RWPE1 (cell line): ENCODE measurements at regions not wholly inside any gene's neighbourhood (a gene's known extent, or its start where the extent isn't known, plus 50 kb on each side); places are given as distances from the start of the nearest gene placed in this dataset.

Experiments used
- CTCF ChIA-PET: fragments of 350-600 bp; sonication (Branson Sonifier 250); formaldehyde crosslinking; extraction: SDS; loops from one replicate; lab custom pipeline; 2021; lab: Yijun Ruan, JAX
- POLR2A ChIA-PET: fragments of 400-600 bp; formaldehyde crosslinking; extraction: SDS; loops from one replicate; lab custom pipeline; 2020; ENCODE audit warnings: antibody characterized with exemption; ENCODE audit not compliant: low non-redundant PET; lab: Yijun Ruan, JAX
- DNase-seq: peaks from one replicate; pipeline ENCODE4 v3.0.0; 2012; ENCODE audit warnings: low spot score
- H3K27ac ChIP-seq: fragments of 450-650 bp; 2 replicates; pipeline ENCODE4 v1.5.1; 2017
- TF ChIP-seq, protein P1 (sequence below): fragments of 450-650 bp; conservative IDR thresholded peaks from 2 replicates; pipeline ENCODE4 v1.5.1; 2017; ENCODE audit warnings: low read depth, mild to moderate bottlenecking

DNA sequence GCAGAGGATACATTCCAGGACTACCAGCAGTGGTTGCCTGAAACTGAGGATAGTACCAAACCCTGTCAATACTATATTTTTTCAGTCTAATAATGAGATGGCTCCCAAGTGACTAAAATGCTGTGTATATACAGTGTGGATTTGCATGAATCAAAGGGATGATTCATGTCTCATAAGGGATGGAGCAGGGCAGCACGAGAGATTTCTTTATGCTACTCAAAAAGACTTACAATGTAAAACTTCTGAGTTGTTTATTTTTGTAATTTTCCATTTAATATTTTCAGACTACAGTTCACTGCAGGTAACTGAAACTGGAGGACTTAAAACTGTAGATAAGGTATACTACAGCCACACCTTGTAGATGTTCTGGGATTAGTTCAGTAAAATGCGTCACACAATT, 674.7 kb upstream of the SALL1 start:
- TF ChIP-seq, protein P1, sequence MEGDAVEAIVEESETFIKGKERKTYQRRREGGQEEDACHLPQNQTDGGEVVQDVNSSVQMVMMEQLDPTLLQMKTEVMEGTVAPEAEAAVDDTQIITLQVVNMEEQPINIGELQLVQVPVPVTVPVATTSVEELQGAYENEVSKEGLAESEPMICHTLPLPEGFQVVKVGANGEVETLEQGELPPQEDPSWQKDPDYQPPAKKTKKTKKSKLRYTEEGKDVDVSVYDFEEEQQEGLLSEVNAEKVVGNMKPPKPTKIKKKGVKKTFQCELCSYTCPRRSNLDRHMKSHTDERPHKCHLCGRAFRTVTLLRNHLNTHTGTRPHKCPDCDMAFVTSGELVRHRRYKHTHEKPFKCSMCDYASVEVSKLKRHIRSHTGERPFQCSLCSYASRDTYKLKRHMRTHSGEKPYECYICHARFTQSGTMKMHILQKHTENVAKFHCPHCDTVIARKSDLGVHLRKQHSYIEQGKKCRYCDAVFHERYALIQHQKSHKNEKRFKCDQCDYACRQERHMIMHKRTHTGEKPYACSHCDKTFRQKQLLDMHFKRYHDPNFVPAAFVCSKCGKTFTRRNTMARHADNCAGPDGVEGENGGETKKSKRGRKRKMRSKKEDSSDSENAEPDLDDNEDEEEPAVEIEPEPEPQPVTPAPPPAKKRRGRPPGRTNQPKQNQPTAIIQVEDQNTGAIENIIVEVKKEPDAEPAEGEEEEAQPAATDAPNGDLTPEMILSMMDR: no peak
- ChIA-PET POLR2A (no interaction called here), CTCF (no interaction called here)
- DNase-seq: no peak
- H3K27ac ChIP-seq: no peak overlapping the region

DNA sequence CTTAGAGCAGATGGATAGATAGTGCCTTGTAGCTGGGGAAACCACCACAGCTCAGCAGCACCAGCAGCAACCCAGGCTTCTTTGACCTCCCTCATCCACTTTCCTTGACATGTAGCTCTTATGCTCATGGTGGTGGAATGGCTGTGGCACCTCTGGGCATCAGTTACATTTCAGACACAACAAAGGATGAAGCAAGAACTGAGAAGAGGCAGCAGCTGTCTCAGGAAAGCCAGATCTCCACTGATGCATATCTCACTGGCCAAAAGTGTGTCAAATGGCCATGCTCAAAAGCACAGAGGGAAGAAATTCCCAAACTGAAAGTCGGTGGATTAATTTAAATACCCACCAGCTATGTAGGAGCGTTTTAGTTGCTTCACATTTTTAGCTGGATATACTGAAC, 671.4 kb upstream of the SALL1 start:
- ChIA-PET CTCF (no interaction called here), POLR2A (no interaction called here)
- TF ChIP-seq, protein P1: no peak

DNA sequence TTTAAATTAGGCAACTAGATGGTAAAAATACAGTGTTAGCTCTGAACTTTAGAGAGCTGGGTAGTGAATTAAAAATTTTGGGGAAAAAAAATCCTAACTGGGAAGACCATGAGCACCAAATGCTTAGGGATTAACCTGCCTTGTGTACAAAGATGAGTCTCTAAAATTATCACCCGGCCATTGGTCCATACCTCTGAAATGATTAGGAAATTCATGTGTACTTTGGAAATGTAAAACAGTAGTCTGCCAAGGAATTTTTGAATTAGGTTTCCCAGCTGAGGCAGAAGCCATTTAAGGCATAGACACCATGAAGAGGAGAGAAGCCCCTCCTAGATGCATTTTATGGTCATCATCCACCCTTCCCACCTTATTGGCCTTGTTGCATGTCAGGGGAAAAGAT, 670.5 kb upstream of the SALL1 start:
- ChIA-PET POLR2A (no interaction called here), CTCF (no interaction called here)
- TF ChIP-seq, protein P1: no peak

More for the DNA sequence above, 671.4 kb upstream of the SALL1 start:
- no peak for DNase-seq
- no peak overlapping the region for H3K27ac ChIP-seq

DNA sequence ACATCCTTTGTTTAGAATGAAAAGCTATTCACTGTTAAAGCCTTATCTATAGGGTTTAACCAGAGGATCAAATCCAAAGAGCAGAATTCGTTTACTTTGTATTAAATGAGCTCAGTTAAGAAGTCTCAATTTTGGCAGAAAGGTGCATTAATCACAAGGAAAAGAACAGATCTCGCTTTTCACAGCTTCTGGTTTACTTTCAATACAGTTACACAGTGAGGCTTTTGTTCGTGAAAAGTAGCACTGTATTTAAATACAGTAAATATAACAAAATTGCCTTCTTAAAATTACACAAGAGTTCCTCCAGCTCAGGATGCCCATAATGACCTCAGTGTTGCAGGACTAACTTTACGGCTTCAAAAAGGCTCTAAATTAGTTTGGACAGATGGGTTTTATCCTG, 669.1 kb upstream of the SALL1 start:
- DNase-seq: no peak
- ChIA-PET CTCF (no interaction called here), POLR2A (no interaction called here)
- TF ChIP-seq, protein P1: no peak
- no peak overlapping the region for H3K27ac ChIP-seq

More for the DNA sequence above, 670.5 kb upstream of the SALL1 start:
- no peak for DNase-seq
- no peak overlapping the region for H3K27ac ChIP-seq

DNA sequence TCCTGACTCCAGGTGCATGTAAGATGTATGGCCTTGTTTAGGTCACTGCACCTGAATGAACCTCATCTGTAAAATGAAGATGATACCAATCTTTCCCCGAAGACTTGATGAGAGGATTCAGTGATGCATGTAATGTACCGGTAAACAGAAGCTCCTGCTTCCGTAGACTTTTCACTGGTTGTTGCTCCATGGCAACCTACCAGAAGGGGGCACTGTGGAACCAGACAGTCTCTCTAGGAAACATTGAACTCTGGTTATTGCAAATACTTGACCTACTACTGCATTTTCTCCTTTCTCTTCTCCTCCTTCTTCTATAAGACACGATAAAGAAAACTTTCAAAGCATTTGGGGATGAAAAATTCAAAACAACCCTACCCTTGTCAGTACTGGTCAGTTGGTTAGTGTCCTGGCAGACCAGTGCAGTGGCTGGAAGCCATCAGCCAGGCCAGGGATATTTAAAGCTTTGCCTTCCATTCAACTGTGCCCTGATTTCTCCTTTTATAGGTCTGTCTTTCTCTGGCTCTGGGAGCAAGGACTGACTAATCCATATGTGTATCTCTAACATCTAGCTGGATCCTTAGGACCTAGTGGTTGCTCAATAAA, 667.4 kb upstream of the SALL1 start:
- no peak overlapping the region for H3K27ac ChIP-seq
- TF ChIP-seq, protein P1: no peak; the same call in 1 of the 2 replicates
- CTCF ChIA-PET: interaction anchor here (0.6 to 0.9 kb wide), 3 partner anchors 8 to 251 kb away, joined by 3 read pairs; no protein-coding TSS in a partner anchor
- POLR2A ChIA-PET: no interaction called here
- no peak for DNase-seq

DNA sequence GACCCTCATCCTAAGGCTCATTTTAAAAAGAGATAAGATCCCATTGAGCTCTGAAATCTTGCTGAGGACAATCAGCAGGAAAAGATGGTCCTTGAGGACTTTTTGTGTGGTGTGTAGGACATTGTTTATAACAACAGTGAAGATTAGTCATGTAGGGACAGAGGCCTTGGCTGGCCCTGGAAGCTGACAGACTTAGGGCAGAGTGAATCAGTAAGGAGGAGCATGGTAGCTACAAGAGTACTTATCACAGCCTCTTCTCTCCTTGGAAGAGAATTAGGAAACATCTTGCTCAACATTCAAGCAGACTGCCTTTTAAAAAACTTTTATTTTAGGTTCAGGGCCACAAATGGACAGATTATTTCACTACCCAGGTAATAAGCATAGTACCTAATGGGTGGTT, 665.9 kb upstream of the SALL1 start:
- no peak overlapping the region for H3K27ac ChIP-seq
- POLR2A ChIA-PET: no interaction called here
- CTCF ChIA-PET: no interaction called here
- DNase-seq: no peak
- TF ChIP-seq, protein P1: no peak
